NOMO-1 treated with dmso at 0.1 percent for 144 hours (cell line): ENCODE measurements at regions not wholly inside any gene's neighbourhood (a gene's known extent, or its start where the extent isn't known, plus 50 kb on each side); places are given as distances from the start of the nearest gene placed in this dataset.

Experiments used
- DNase-seq: peaks from one replicate; lab custom pipeline; 2025; ENCODE audit not compliant: unreplicated experiment; lab: John Stamatoyannopoulos, UW

DNA sequence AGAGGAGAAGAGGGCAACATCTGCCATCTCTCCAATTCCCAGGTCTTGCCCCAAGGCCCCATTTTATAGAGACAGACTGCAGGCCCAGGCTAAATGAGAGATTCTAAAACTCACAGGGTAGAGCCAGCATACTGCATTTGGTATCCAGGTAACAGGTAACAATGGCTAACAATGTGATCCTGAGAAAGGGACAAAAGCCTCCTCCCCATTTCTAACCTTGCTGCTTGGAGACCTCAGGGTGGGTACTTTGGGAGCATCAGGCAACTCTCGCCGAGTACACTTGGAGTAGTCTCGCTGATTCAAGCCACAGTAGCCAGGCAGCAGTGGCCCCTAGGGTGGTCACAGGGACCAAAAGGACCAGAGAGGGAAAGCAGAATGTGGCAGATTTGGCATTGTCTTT, 162.6 kb upstream of the PLEKHA5 start:
- no peak for DNase-seq

DNA sequence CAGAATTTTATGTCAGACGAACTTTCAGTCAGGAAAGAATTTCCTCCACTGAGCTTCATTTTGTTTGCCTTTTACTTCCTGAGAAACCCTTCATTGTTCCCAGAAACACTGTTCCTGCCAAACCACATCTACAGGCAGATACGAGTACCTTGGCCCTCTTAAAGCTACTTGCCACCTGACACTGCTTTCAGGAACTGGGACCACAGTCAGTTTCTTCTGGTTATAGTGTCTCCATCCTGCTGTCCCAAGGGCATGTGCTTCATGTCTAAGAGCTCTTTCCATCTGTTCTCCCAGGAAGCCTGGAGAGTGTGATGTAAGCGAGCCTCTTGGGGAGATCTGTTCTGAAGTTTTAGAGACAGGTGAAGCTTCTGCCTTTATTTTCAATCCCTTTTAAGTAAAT, 161.7 kb upstream of the PLEKHA5 start:
- DNase-seq: no peak

DNA sequence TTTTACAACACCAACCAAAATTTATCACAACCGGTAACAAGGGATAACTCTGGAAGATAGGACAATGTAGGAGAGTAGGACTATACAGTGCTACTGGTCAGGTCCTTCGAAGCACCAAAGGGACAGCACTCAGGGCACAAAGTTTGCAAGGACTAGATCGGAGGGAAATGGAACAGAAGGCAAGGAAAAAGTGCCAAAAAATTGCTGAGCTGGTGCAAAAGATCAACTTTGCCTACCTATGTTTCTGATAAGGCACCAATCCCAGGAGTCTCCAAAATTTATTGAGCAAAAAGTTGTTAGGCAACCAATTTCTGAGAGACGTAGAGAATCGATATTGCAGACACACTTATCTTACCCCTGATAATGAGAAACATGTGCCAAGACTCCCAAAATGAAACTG, 160.0 kb upstream of the PLEKHA5 start:
- DNase-seq: no peak

DNA sequence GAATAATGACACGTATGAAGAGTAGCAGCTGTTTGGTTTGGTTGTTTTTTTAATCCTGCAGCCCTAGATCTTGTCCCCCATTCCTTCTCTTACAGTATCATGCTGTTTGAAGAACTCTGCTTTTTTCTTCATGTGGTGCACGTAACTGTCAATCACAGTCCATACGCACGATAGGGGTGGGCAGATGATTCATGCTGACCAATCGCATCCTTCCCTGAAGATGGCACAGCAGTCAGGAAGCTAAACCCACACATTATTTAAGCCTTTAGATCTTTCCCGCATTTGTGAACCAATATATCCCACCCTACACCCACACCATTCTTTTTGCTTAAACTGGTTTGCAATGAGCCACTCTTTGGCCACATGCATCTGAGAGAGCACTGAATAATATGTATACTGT, 158.9 kb upstream of the PLEKHA5 start:
- DNase-seq: no peak

DNA sequence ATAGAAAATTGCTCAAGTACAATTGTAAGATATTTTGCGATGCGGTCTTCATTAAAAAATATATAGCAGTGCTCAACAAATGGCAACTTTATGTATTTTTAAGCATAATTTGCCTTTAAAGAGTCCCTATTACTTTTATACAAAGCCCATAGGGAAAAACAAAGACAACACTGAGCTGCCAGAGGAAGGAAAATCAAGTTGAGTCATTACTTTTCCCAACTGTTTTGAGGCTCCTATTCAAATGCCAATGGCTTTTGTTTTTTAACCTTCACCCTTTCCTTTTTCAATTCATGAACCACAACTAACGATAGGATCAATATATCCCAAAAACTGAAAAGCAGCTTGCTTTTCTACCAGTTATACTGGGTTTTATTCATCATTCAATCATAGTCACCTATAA, 157.6 kb upstream of the PLEKHA5 start:
- DNase-seq: no peak

DNA sequence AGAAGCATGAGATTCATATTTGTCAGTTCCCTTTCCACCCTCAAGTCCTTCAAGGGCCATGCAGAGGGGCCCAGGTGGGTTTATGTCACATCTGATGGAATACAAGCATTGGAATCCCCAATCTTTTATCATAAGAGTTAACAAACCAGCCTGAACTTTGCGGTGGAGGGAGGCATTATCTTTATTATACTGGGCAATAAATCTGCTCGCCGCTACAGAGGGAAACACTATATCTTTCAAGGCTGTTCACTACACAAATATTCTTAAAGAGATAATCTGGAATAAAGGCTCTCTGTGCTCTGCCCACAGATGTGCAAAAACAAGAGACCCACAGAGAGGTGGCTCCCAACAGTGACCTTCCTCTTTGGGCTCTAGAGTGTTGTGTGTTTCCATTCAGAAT, 153.6 kb upstream of the PLEKHA5 start:
- no peak for DNase-seq

DNA sequence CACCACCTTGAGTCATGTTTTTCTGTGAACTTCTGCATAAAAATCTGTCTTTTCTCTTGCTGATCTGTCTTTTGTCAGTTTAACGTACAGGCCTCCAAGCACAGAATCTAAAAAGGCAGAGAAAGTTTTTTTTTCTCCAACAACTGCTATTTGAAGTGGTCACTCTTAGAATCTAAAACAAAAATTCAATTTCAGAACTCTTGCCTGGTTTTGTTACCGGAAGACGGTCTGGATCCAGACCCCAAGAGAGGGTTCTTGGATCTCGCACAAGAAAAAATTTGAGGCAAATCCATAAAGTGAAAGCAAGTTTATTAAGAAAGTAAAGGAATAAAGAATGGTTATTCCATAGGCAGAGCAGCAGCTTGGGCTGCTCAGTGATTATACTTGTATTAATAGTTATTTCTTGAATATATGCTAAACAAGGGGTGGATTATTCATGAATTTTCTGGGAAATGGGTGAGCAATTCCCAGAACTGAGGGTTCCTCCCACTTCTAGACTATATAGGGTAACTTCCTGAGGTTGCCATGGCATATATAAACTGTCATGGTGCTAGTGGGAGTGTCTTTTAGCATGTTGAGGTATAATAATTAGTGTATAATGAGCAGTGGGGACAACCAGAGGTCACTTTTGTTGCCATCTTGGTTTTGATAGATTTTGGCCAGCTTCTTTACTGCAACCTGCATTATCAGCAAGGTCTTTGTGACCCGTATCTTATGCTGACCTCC, 150.0 kb upstream of the PLEKHA5 start:
- no peak for DNase-seq

DNA sequence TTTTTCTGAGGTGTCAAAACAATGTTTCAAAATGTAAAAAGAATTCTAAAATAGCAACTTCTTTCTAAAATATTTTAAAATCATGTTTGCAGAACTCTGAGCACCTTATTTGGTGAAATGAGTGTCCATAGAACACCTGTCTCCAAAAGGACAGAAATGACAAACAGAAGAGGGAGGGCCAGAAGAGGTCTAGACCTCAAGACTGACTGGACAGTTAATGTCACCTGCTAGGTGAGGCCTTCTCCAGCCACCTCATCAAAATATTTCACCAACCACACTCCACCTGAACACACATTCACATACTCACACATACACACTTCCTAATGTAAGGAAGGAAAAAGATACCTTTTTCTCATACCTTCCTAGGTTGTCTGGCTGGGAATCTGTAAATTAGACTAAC, 147.8 kb upstream of the PLEKHA5 start:
- DNase-seq: no peak

DNA sequence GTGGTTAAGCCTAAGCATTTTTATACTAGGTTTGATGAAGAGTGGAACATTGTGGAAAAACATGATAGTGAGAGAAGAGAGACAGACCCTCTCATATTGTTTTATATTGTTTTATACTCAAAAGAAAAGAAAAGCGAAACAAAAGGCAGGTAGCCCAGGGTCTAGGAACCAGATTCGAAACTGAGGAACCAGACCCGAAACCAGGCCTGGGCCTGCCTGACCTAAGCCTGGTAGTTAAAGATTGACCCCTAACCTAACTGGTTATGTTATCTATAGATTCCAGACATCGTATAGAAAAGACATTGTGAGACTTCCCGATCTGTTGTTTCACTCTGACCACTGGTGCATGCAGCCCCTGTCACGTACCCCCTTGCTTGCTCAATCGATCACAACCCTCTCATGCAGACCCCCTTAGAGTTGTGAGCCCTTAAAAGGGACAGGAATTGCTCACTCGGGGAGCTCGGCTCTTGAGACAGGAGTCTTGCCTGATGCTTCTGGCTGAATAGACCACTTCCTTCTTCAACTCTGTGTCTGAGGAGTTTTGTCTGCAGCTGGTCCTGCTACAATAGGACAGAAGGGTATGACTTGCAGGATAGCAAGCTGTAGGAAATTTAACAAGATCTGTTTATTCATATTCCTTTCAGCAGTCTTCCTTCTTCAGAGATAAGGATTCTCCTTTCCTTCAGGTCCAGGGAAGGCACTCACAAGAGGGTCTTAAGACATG, 147.1 kb upstream of the PLEKHA5 start:
- no peak for DNase-seq

DNA sequence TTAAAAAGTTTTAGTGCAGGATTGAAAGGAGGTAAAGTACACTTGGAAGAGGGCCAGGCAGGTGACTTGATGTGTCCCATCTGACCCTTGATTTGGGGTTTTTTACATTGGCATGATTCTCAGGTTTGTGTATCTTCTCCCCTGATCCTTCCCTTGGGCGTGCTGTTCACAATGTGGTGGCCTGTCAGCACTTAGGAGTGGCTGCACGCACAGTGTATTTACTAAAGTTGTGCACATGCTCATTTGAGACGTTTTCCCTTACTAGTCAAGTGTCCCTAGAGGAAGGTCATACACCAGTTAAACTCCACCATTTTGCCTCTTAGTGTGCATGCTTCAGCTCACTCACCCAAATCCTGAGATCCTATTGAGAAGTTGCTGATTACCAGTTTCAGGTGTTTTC, 145.7 kb upstream of the PLEKHA5 start:
- DNase-seq: no peak

DNA sequence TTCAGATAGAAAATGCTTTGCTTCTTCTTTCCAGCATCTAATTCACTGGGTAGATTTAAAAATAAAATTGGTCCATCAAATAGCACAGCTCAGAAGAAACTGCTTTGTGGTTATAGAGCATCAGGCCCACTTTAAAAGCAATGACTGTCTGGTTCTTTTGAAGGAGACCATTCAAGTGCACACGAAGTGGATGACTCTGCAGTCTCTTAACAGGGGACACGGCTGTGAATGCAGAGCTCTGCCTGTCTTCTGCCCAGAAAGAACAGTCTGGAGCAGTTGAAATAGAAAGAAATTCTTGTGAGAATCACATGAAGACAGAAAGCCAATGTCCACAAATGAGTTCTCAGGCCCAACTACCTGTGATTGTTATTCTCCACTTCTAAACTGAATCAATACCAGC, 138.7 kb upstream of the PLEKHA5 start:
- no peak for DNase-seq

DNA sequence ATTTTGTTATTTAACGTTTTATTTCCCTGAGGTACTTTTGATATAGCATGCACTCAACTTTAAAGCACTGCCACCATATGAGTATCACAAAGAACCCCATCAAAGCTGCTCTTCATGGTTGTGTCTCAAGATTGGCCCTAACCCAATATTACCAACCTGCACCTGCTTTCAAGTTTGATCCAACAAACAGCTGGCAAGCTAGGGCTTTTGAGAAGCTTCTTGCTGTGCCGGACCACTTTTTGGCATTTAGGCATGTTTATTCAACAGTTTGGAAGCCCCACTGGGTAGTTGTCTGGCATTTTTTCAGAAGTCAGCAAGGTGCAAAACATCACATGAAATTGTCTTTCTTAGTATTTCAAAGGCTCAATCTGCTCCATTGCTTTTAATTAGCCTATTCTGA, 137.2 kb upstream of the PLEKHA5 start:
- DNase-seq: no peak

DNA sequence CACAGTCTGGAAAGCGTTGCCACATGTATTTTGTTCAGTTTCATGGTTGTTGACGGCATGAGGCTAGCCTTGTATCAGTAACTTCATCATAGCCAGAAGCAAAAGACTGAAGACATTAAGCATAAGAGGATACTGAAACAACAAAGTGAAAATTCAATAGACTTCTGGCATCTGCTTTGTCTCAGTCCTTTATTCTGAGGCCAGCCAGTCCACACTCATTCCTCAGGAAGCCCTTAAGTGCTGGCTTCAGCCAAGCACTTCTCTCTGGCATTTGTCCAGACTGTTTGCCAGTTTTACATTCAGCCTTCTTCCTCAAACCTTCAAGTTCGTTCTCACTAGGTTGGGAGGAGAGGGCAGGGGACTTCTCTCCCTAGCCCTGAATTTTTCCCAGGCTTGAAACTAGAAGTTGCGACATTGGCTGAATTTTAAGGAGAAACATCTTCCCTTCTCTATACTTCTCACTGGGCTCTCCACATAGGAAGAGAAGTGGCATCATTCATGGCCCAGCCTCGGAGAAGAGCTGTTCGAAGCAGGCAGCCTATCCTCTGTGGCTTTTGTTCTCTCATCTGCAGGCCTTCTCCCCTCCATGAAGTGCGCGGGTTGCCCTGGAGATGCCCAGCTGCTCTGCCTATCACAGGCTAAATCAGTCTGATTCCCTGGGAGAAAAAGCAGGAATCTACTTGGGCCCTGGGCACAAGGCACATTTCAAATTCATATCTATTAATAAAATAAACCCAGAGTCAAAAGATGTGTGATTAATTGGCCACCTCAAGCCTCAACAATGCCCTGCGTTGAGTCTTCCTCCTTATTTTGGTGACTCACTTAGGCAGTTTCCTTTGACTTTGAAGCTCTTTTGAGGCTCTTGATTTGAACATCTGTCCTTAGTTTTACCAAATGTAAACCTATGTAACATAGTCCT, 130.9 kb upstream of the PLEKHA5 start:
- DNase-seq: no peak

DNA sequence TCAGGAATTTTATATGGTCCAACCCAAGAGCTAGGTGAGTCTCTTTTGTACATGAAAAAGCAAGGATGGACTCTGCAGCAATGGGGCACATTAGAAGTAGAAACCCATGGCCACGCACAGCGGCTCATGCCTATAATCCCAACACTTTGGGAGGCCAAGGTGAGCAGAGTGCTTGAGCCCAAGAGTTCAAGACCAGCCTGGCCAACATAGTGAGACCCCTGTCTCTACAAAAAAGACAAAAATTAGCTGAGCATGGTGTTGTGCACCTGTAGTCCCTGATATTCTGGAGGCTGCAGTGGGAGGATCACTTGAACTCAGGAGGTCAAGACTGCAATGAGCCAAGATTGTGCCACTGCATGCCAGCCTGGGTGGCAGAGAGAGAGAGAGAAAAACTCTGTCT, 128.7 kb upstream of the PLEKHA5 start:
- DNase-seq: no peak

DNA sequence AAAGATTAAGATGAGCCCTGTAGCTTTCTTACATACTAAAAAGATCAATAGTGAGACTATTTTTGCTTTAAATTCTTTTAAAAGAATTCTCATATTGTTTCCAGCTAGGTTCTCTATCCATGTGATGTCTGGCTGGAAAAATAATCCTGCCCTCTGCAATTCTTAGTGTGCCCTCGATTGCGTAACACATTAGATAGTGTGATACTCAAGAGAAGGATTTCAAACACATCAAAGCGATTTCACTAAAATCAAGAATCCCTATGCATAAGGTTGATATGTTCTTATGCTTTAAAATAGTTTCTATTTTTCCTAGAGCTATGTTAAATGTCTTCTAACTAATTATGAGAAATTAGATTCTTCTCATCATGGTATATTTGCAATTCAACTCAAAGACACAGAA, 127.3 kb upstream of the PLEKHA5 start:
- DNase-seq: no peak

DNA sequence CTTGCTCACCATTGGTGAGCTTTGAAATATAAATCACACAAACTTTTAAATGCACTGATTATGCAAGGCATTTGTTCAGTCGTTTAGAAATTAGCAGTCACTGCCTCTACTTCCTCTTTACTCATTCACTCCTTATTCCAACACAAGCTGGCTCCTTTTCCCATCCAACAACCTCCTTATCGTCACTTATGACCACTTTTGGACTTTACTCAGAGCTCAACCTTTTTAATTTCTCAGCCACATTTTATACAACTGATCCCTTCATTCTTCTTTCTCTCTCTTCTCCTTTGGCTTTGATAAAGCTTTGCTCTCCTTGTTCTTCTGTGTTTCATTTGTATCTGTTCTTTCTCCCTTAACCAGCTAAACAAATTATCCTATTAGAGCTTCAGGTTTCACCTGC, 126.4 kb upstream of the PLEKHA5 start:
- DNase-seq: no peak

DNA sequence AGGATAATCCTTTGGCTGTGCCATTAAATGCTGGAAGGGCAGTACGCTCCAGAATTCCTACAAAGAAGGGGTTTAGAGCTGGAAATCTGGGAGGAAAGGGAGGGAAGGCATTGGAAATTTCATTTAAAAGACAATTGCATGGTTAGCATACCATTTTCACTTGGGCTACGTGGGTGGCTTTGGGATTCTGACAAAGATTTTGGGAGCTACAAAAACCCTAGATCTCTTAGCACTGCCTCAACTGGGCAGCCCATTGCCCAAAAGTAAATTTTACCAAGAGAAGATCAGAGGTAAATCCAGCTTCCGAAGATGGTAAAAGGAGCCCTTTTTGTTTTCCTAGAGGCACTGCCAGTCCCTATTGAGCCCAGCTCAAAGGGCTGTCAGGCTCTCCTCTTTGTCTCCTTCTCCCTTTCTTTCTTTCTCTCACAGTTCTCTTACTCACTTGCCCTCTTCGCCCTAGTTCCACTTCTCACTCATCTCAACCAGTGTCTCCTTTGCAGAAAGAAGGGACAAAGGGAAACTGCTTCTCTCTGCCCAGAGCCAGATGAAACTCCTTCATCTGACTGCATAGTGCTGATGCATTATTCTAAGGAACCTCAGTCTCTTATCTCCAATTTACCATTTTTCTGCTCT, 125.4 kb upstream of the PLEKHA5 start:
- DNase-seq: no peak

DNA sequence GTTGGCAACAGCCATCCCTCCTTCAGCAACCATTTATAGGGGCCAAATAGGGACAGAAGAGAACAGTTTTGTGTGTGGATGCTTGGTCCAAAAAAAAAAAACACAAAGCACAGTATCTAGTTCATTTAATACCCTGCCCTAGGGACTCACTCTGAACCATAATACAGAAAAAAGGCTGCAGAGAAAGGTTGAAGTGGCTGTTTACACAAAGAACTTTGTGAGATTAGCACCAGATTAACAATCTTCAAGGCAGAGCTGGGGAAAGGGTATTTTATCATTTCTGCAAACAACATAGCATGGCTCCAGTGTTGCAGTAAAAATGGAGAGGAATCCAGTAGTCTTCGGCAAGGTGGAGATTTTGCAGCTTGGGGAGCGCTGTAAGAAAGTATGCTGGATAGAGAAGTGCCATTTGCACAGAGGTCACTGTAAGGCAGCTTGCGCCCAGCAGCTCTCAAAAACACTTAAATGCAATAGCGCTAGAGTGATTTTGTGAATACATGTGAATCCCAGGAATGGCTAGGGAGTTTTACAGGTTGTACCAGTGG, 124.2 kb upstream of the PLEKHA5 start:
- no peak for DNase-seq

DNA sequence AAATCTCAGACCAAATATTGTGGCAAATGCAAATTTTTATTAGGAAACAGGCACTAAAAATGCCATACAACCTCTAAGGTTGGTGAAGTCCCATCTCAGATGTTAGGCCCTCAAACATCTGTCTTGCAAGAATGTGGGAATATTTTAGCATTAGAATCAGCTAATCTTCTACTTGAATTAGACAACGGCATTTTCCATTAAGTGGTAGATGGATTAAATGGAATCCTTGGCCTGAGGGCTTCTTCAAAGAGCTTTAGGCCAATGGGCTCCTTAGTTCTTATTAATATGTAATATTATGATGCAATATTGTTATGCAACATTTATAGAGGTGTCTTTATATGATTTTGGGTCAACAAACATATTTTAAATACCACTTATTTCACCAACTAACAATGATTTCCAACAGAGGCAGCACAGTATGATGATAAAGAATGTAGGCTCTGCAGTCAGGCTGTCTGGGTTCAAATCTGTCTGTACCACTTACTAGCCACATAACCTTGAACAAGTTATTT, 122.9 kb upstream of the PLEKHA5 start:
- DNase-seq: no peak

DNA sequence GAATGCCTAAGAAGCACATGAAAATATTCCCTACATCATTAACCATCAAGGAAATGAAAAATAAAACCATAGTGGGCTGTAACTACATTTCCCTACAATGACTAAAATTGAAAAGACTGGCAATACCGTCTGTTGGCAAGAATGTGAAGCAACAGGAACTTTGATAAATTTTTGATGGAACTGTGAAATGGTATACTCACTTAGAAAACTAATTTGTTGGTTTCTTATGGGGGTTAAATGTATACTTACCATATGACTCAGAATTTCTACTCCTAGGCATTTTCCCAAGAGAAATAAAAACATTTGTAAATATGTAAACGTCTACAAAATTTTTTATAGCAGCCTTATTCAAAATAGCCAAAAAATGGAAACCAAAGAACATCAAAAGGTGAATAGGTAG, 121.4 kb upstream of the PLEKHA5 start:
- no peak for DNase-seq

DNA sequence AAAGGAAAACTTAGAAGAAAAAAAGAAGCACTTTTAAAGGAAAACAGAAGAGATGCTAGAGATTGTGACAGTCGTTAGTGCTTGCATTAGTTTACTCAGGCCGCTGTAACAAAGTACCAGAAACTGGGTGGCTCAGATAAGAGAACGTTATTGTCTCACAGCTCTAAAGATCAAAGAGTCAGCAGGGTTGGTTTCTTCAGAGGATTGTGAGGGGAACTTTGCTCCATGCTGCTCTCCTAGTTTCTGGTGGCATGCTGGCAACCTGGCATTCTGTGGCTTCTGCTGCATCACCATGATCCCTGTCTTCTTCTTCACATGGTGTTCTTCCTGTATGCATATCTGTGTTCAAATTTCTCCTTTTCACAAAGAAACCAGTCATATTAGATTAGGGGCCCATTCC, 119.4 kb upstream of the PLEKHA5 start:
- no peak for DNase-seq
